ENCODE measurements at regions not wholly inside any gene's neighbourhood (a gene's known extent, or its start where the extent isn't known, plus 50 kb on each side); places are given as distances from the start of the nearest gene placed in this dataset.

DNA sequence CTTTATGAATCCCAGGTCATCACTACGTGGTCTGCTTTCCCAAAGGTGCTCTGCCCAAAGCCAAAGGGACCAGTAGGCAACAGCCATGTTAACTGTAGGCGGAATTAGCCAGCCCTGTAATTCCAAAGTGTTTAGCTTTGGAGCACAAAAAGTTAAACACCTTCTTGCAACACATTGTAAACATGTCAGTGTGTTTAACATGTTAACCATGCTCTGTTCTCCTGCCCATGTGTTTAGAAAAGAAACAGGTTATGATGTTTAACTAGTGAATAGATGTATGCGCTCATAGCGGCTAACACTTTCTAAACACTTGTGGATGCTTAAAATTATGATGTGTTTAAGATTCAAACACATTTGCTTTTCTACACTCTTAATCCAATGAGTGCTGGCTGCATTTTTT, 292.4 kb downstream of the SRBD1 start:
- TF ChIP-seq CREB5 (CRISPR knock-in tag; IDR thresholded peaks at IDR 0.05; ENCODE audit: low read depth) = no peak
- no peak for TF ChIP-seq TCF4 (CRISPR knock-in tag; IDR thresholded peaks at IDR 0.05; ENCODE audit: borderline replicate concordance)
